Liver (tissue), 8 donors: ENCODE measurements at regions not wholly inside any gene's neighbourhood (a gene's known extent, or its start where the extent isn't known, plus 50 kb on each side); places are given as distances from the start of the nearest gene placed in this dataset.

Experiments used
- DNase-seq: peaks from one replicate; pipeline ENCODE4 v3.0.0-alpha.2; 2017; ENCODE audit warnings: low spot score
- H3K27ac ChIP-seq, 2 donors: one replicate each; pipeline ENCODE4 v1.7.0; 2013; ENCODE audit warnings: inconsistent platforms in 2 of 2, low read length in 2 of 2, control low read depth in 1 of 2, low read depth in 1 of 2, mild to moderate bottlenecking in 1 of 2
- H3K27me3 ChIP-seq, 4 donors: one replicate each; pipeline versions ENCODE4 v1.6.1 to v1.7.0; 2013; ENCODE audit warnings: low read length in 3 of 4, inconsistent platforms in 1 of 4, mild to moderate bottlenecking in 1 of 4, moderate library complexity in 1 of 4; ENCODE audit not compliant: control insufficient read depth in 4 of 4, insufficient read depth in 4 of 4
- H3K36me3 ChIP-seq, 4 donors: one replicate each; pipeline versions ENCODE4 v1.6.1 to v1.7.0; 2013; ENCODE audit warnings: low read length in 3 of 4, mild to moderate bottlenecking in 3 of 4, low read depth in 1 of 4, moderate library complexity in 1 of 4; ENCODE audit not compliant: control insufficient read depth in 4 of 4, insufficient read depth in 3 of 4
- H3K4me1 ChIP-seq, 4 donors: one replicate each; pipeline versions ENCODE4 v1.6.1 to v1.7.0; 2013; ENCODE audit warnings: low read length in 3 of 4, mild to moderate bottlenecking in 3 of 4, moderate library complexity in 1 of 4; ENCODE audit not compliant: control insufficient read depth in 4 of 4, insufficient read depth in 4 of 4
- H3K4me3 ChIP-seq, 3 donors: one replicate each; pipeline versions ENCODE4 v1.6.1 to v1.7.0; 2013; ENCODE audit warnings: low read length in 3 of 3, control low read depth in 1 of 3, low read depth in 1 of 3, mild to moderate bottlenecking in 1 of 3
- H3K9ac ChIP-seq, 2 donors: one replicate each; pipeline ENCODE4 v1.7.0; 2013; ENCODE audit warnings: low read length in 2 of 2, mild to moderate bottlenecking in 2 of 2, moderate library complexity in 2 of 2, control low read depth in 1 of 2, low read depth in 1 of 2
- H3K9me3 ChIP-seq, 4 donors: one replicate each; pipeline versions ENCODE4 v1.6.1 to v1.7.0; 2013; ENCODE audit warnings: low read length in 3 of 4; ENCODE audit not compliant: control insufficient read depth in 4 of 4
- ATF3 ChIP-seq: IDR thresholded peaks from 2 replicates; pipeline ENCODE4 v1.6.1; 2016; ENCODE audit warnings: antibody characterized with exemption
- CTCF ChIP-seq: fragments of 150-350 bp; IDR thresholded peaks from 2 replicates; pipeline ENCODE4 v1.5.1; 2017; ENCODE audit warnings: improper control_type of control experiment, low read depth, low read length; ENCODE audit not compliant: missing input control
- EGR1 ChIP-seq, 2 donors: IDR thresholded peaks; 2 replicates each; pipeline ENCODE4 v1.6.1; 2016 to 2018; ENCODE audit warnings: antibody characterized with exemption in 2 of 2, low read depth in 2 of 2
- GABPA ChIP-seq, 2 donors: IDR thresholded peaks in 1 of 2; conservative IDR thresholded peaks in 1 of 2; 2 replicates each; pipeline ENCODE4 v1.6.1; 2016; ENCODE audit warnings: antibody characterized with exemption in 2 of 2, mild to moderate bottlenecking in 1 of 2, moderate library complexity in 1 of 2
- HNF4G ChIP-seq: IDR thresholded peaks from 2 replicates; pipeline ENCODE4 v1.6.1; 2016; ENCODE audit warnings: antibody characterized with exemption
- MAX ChIP-seq: IDR thresholded peaks from 2 replicates; pipeline ENCODE4 v1.6.1; 2016; ENCODE audit warnings: antibody characterized with exemption
- NR2F2 ChIP-seq: IDR thresholded peaks from 2 replicates; pipeline ENCODE4 v1.6.1; 2016; ENCODE audit warnings: antibody characterized with exemption
- REST ChIP-seq: IDR thresholded peaks from 2 replicates; pipeline ENCODE4 v1.6.1; 2016; ENCODE audit warnings: antibody characterized with exemption, mild to moderate bottlenecking
- RXRA ChIP-seq, 2 donors: IDR thresholded peaks; 2 replicates each; pipeline ENCODE4 v1.6.1; 2017 to 2018; ENCODE audit warnings: antibody characterized with exemption in 2 of 2, mild to moderate bottlenecking in 1 of 2
- SP1 ChIP-seq: IDR thresholded peaks from 2 replicates; pipeline ENCODE4 v1.6.1; 2018; ENCODE audit warnings: antibody characterized with exemption, mild to moderate bottlenecking
- YY1 ChIP-seq: IDR thresholded peaks from 2 replicates; pipeline ENCODE4 v1.6.1; 2016; ENCODE audit warnings: antibody characterized with exemption, mild to moderate bottlenecking
- ZBTB33 ChIP-seq: IDR thresholded peaks from 2 replicates; pipeline ENCODE4 v1.6.1; 2016; ENCODE audit warnings: antibody characterized with exemption
- WGBS: extraction: QIAGEN DNeasy Blood & Tissue Kit; methylation state at CpG from one replicate; pipeline ENCODE4 v1.1.7; 2013; 5-methylcytosine and 5-hydroxymethylcytosine counted together
- donor health status: healthy.
- donor health status: healthy.
- donor health status: healthy.
- donor health status: healthy.
- donor health status: healthy.

- no peak for DNase-seq
These were observed 289.3 kb upstream of the TCF4 start for GRCh38 chr18:55877321-55877720.

More at GRCh38 chr18:55877321-55877720, 289.3 kb upstream of the TCF4 start:
- Histone ChIP-seq H3K27me3 (peaks cover 0 to 3% (median 0%) of the 10 kb centered on the region in 4 donors), H3K9ac (no peak overlapping the region), H3K36me3 (no peaks in the 10 kb centered on the region), H3K4me1 (no peaks in the 10 kb centered on the region), H3K9me3 (no peaks in the 10 kb centered on the region), H3K27ac (no peak overlapping the region), H3K4me3 (no peak overlapping the region)
- 99% methylated on average over 1 of the region's 1 CpG for WGBS
- TF ChIP-seq MAX, result no peak
- no peak for TF ChIP-seq CTCF
- no peak for TF ChIP-seq HNF4G
- no peak for TF ChIP-seq EGR1 (IDR thresholded peaks at IDR 0.05; ENCODE audit: low read depth in 2 of 2)
- TF ChIP-seq GABPA (IDR thresholded peaks at IDR 0.05 in 1 of 2, conservative IDR thresholded peaks at IDR 0.05 in 1 of 2), result no peak
- TF ChIP-seq ZBTB33, result no peak
- no peak for TF ChIP-seq NR2F2
- TF ChIP-seq YY1, result no peak
- no peak for TF ChIP-seq RXRA (IDR thresholded peaks at IDR 0.05)
- no peak for TF ChIP-seq SP1
- TF ChIP-seq ATF3, result no peak
- no peak for TF ChIP-seq REST
